ENCODE measurements at regions not wholly inside any gene's neighbourhood (a gene's known extent, or its start where the extent isn't known, plus 50 kb on each side); places are given as distances from the start of the nearest gene placed in this dataset.
A peak's percentile ranks its signal among the peaks of the same experiment; 100 is the strongest.

DNA sequence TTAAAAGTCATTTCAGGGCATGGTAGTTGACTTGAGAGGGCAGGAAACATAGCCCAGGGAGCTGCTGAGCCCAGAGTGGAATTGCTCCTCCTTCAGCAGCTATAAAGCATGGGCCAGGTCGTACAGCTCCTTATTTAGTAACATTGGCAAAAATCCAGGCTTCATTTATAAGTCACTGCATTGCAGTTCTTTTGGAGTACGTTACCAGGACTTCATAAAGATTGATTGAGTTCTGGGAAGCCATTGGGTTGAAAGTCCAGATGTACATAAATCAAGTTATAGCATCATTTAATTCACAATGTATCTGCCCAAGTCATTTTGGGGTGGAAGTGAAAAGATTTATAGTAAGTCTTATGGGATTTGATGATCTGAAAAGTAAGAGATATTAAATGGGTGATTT is 53.0 kb upstream of the ANKEF1 start:
- no peak for DNase-seq (ENCODE audit: low spot score)

- DNase-seq (ENCODE audit: low spot score): peak; percentile 69
Measured at GRCh38 chr20:9978397-9979004, 56.3 kb upstream of the ANKEF1 start.

- DNase-seq (ENCODE audit: low spot score): peak; percentile 54
Measured at GRCh38 chr20:9977629-9978028, 57.2 kb upstream of the ANKEF1 start.

GRCh38 chr20:9974324-9974723 is 60.5 kb upstream of the ANKEF1 start:
- DNase-seq (ENCODE audit: low spot score): no peak

DNA sequence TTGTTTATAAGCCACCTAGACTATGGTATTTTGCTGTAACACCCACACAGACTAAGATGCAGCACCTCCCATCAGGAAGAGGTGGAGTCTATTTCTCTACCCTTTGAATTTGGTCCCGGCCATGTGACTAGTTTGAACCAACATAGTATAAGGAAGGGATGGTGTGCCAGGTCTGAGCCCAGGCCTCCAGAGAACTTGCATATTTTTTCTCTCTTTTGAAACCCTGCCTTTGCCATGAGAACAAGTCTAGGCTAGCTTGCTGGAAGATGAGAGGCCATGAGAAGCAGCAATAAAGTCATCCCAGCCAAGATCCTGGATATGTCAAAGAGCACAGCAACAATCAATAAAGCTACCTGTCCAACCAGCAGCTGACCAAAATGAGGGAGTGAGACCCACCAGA is 63.0 kb upstream of the ANKEF1 start:
- DNase-seq (ENCODE audit: low spot score): no peak

GRCh38 chr20:9969626-9970025 is 65.2 kb upstream of the ANKEF1 start:
- DNase-seq (ENCODE audit: low spot score): no peak

- DNase-seq (ENCODE audit: low spot score): no peak
Measured at GRCh38 chr20:9968015-9968414, 66.8 kb upstream of the ANKEF1 start.

- DNase-seq (ENCODE audit: low spot score): no peak
Measured at GRCh38 chr20:9966966-9967365, 67.8 kb upstream of the ANKEF1 start.

DNA sequence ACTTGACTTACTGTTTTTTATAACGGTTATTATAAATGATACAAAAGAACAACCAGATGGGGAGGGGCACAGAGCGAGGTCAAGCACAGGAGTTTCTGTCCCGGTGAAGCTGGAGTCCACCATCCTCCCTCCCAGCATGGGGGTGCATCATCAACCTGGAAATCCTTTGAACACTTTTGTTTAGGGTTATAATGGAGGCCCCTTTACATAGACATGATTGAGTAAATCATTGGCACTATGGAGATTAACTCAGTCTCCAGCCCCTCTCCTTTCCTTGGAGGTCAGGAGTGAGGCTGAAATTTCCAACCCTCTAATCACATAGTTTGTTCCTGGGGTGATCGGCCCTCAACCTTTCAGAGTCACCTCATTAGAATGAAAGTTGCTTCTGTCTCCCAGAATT is 71.8 kb upstream of the ANKEF1 start:
- DNase-seq (ENCODE audit: low spot score): no peak

DNA sequence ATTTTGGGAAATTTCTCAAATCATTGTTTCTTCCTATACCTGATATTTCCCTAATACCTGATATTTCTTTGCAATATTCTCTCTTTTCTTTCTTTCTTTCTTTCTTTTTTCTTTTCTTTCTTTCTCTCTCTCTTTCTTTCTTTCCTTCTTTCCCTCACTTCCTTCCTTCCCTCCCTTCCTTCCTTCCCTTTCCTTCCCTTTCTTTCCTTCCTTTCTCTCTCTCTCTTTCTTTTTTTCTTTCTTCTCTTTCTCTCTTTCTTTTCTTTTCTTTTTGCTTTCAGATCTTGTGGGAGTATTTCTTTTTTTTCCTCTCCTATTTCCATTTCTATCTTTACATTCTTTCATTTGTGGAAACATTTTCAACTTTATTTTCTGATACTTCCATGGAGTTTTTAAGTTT is 76.1 kb upstream of the ANKEF1 start:
- no peak for DNase-seq (ENCODE audit: low spot score)

- no peak for DNase-seq (ENCODE audit: low spot score)
Measured at GRCh38 chr20:9955646-9956045, 79.1 kb upstream of the ANKEF1 start.

GRCh38 chr20:9949563-9949962 is 85.2 kb upstream of the ANKEF1 start:
- no peak for DNase-seq (ENCODE audit: low spot score)

GRCh38 chr20:9945408-9945807 is 89.4 kb upstream of the ANKEF1 start:
- DNase-seq (ENCODE audit: low spot score): peak; percentile 35

- no peak for DNase-seq (ENCODE audit: low spot score)
Measured at GRCh38 chr20:9942736-9943135, 92.1 kb upstream of the ANKEF1 start.

GRCh38 chr20:9940329-9940728 is 94.5 kb upstream of the ANKEF1 start:
- DNase-seq (ENCODE audit: low spot score): no peak

DNA sequence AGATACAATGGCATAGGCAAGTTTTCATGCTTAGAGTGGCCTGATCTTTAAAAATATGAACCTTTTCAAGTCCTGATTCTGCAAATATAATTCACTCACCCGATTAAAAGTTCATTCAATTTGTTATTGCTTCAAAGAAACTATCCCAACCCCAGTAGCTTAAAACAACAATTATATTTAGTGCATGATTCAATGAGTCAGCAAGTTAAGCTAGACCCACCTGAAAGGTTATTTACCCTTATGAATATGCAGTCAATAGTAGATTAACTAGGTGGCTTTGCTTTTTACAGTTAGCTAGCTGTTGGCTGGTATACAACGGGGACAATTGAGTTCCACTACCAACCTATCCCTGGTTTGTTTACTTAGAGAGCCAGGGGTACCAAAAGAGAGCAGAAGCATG is 95.6 kb upstream of the ANKEF1 start:
- no peak for DNase-seq (ENCODE audit: low spot score)

DNA sequence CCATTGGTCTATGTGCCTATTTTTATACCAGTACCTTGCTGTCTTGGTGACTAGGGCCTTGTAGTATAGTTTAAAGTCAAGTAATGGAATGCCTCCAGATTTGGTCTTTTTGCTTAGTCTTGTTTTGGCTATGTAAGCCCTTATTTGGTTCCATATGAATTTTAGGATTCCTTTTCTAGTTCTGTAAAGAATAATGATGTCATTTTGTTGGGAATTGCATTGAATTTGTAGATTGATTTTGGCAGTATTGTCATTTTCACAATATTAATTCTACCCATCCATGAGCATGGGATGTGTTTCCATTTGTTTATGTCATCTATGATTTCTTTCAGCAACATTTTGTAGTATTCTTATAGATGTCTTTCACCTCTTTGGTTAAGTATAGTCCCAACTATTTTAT is 96.4 kb upstream of the PAK5 start:
- DNase-seq (ENCODE audit: low spot score): no peak

GRCh38 chr20:9930142-9930541 is 91.3 kb upstream of the PAK5 start:
- DNase-seq (ENCODE audit: low spot score): no peak

GRCh38 chr20:9928955-9929354 is 90.1 kb upstream of the PAK5 start:
- no peak for DNase-seq (ENCODE audit: low spot score)

- DNase-seq (ENCODE audit: low spot score): no peak
Measured at GRCh38 chr20:9928281-9928737, 89.4 kb upstream of the PAK5 start.

DNA sequence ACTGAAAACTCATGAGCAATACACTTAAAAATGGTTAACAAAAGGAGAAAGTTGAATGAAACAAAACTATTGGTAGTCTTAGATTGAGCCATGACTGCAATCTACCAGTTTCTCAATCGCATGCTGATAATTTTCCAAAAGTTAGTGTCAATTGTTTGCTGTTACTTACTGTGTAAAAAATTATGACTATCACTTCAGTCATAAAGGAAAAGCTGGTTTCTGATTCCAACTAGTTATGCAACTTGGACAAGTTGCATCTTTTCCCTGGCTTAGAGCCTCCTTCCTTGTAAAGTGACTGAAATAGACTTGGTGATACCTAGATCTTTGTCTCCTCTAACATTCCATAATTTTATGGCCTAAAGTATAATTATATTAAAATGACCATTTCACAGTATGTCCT is 88.3 kb upstream of the PAK5 start:
- no peak for DNase-seq (ENCODE audit: low spot score)

DNA sequence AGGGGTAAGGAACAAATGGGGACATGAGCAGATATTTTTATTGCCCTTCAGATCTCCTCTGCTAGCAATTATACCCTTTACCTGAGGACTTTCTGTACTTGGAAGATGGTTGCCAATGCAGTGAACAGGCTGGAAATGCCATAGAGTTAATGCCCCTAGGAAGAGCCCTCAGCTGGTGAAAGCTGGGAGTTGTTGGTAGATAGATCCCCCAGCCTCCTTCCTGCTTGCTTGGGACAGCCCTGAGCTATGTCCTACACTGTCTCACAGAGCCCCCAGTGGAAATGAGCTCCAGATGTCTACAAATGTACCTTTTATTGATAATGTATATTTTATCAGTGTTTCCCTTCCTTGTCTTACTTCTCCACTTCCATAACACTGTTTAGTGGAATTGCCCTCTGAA is 87.6 kb upstream of the PAK5 start:
- DNase-seq (ENCODE audit: low spot score): no peak

- DNase-seq (ENCODE audit: low spot score): no peak
Measured at GRCh38 chr20:9926007-9926406, 87.1 kb upstream of the PAK5 start.

DNA sequence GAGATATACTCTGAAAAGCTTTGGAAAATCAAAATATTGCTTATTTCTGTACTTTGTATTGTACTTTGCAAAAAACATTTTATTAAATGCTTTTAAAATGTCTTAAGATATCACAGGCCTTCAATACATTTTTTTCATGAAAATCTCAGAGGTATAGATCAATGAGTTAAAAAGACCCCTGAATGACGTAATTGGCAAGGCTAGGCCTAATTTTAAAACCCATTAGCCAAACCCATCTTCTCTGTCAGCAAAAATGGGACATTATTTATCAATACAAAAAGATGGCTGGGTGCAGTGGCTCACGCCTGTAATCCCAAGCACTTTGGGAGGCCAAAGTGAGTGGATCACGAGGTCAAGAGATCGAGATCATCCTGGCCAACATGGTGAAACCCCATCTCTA is 84.8 kb upstream of the PAK5 start:
- no peak for DNase-seq (ENCODE audit: low spot score)

GRCh38 chr20:9920866-9921265 is 82.0 kb upstream of the PAK5 start:
- DNase-seq (ENCODE audit: low spot score): no peak

Data from LoVo (cell line).